Hematopoietic multipotent progenitor cell (in vitro differentiated cells): ENCODE measurements at regions not wholly inside any gene's neighbourhood (a gene's known extent, or its start where the extent isn't known, plus 50 kb on each side); places are given as distances from the start of the nearest gene placed in this dataset.

Source experiments
- DNase-seq, 3 donors: peaks; one replicate each; pipeline ENCODE4 v3.0.0-alpha.2; 2011 to 2015; ENCODE audit warnings: low read depth in 2 of 3, low spot score in 2 of 3

- DNase-seq, result no peak
Measured at GRCh38 chr1:183711741-183712361, 58.7 kb upstream of the APOBEC4 start.

GRCh38 chr1:183711165-183711682 is 58.1 kb upstream of the APOBEC4 start:
- no peak for DNase-seq

- no peak for DNase-seq
Measured at GRCh38 chr1:183710734-183711133, 57.6 kb upstream of the APOBEC4 start.

- DNase-seq, result no peak
Measured at GRCh38 chr1:183710333-183710732, 57.2 kb upstream of the APOBEC4 start.

- DNase-seq, result no peak
Measured at GRCh38 chr1:183704131-183704530, 51.0 kb upstream of the APOBEC4 start.
